Stimulated activated memory B cell treated with anti-CD40 and anti-IgM and Interleukin-4, amounts not matched to agents 10 μg/mL and 1 μg/mL and 100 μg/mL, for 72 hours (primary cell): ENCODE measurements at regions not wholly inside any gene's neighbourhood (a gene's known extent, or its start where the extent isn't known, plus 50 kb on each side); places are given as distances from the start of the nearest gene placed in this dataset.

ENCODE experiments used
- ATAC-seq: fragments of 150-1000 bp; cut with Tn5 transposase; 2 replicates; pipeline ENCODE4 v1.10.0; 2021
- H3K27ac Mint-ChIP-seq: one replicate; pipeline ENCODE4 v1.8.0; 2022; ENCODE audit warnings: mild to moderate bottlenecking, mixed read lengths
- H3K27me3 Mint-ChIP-seq: one replicate; pipeline ENCODE4 v1.8.0; 2022; ENCODE audit warnings: mixed read lengths
- H3K36me3 Mint-ChIP-seq: one replicate; pipeline ENCODE4 v1.8.0; 2022; ENCODE audit warnings: mixed read lengths
- H3K4me1 Mint-ChIP-seq: one replicate; pipeline ENCODE4 v1.8.0; 2022; ENCODE audit warnings: mixed read lengths
- H3K4me3 Mint-ChIP-seq: one replicate; pipeline ENCODE4 v1.8.0; 2022; ENCODE audit warnings: mild to moderate bottlenecking, moderate library complexity, mixed read lengths
- H3K9me3 Mint-ChIP-seq: one replicate; pipeline ENCODE4 v1.8.0; 2022; ENCODE audit warnings: mixed read lengths

DNA sequence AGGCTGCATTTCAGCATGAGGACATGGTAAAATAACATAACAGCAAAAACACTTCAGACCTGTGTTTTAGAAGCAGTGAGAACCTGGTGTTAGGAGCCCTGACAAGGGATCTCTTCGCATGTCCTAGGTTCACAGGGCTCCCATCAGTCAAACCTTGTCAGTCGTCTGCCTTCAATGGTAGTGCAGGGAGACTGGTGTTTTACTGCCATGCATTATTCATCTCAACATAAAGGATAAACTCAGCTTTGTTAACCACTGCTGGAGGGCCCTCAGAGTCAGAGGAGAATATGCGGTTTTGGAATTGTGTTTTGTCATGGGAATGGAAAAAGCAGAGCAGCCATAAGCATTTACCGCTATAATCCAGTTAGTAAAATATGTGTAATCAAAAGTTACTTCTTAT lies 275.9 kb upstream of the GCFC2 start:
- Mint-ChIP-seq H3K27ac (no peak overlapping the region), H3K27me3 (no peaks in the 10 kb centered on the region), H3K36me3 (no peaks in the 10 kb centered on the region), H3K4me1 (no peaks in the 10 kb centered on the region), H3K9me3 (peaks cover 2% of the 10 kb centered on the region), H3K4me3 (no peak overlapping the region)
- no peak for ATAC-seq

DNA sequence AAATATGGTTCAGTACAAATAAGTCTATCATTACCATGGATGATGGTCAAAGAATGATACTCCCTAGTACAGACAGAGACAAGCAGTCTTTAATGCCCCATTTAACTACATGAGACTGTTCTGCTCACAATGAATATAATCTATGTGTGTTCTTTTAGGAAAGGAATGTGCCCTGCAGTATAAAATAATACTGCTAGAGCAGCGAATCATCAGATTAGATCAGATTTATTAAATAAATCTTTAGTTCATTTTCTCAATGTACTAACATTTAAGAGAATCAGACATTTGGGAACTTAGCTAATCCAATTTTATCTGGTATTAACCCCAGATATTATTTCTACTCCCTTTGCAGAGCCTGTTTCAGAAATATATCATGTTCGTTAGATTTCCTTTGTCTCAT lies 272.0 kb upstream of the GCFC2 start:
- no peaks in the 10 kb centered on the region for H3K27me3 Mint-ChIP-seq
- H3K36me3 Mint-ChIP-seq, result no peaks in the 10 kb centered on the region
- no peak for ATAC-seq
- no peaks in the 10 kb centered on the region for H3K4me1 Mint-ChIP-seq
- H3K27ac Mint-ChIP-seq, result no peak overlapping the region
- H3K4me3 Mint-ChIP-seq, result no peak overlapping the region
- no peaks in the 10 kb centered on the region for H3K9me3 Mint-ChIP-seq

DNA sequence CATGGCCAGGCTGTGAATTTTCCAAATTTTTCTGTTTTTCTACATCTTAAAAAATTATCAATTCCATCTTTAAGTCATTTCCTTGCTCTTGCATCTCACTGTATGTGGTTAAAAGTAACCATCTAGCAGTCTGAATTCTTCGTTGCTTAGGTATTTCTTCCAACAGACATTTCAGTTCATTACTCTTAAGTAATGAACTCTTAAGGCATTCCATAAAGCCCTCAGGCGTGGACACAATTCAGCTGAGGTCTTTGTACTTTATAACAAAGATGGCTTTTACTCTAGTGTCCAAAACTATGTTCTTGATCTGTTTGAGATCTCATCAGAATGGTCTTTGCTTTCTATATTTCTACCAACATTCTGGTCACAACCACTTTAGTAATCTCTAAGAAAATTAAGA lies 253.9 kb upstream of the GCFC2 start:
- ATAC-seq, result no peak
- Mint-ChIP-seq H3K27ac (no peak overlapping the region), H3K27me3 (no peaks in the 10 kb centered on the region), H3K4me1 (no peaks in the 10 kb centered on the region), H3K36me3 (no peaks in the 10 kb centered on the region), H3K4me3 (no peak overlapping the region), H3K9me3 (peaks cover 3% of the 10 kb centered on the region)

DNA sequence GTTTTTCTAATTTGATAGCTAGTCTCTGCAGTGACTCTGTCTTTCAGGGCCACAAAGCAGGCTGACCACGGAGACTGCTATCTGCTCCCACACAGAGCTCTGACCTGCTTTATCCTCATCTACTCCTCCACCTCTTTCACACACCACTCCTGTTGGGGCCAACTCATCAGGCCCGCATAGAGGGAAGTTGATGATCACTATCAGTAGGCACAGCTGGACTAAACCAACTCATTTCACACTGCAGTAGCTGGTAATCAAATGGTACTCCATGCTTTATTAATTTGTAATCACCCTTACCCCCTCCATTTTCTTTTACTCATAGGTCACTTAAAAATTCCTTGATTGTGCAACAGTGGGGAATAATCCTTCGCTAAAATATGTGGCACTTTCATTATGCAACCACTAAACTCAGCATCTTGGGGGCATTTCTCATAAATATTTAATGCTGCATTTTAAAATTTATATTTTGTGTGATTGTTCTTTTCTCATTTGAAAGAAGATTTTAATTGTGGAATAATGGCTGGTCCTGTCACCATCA lies 249.8 kb upstream of the GCFC2 start:
- Mint-ChIP-seq H3K9me3 (peaks cover 1% of the 10 kb centered on the region), H3K27ac (no peak overlapping the region), H3K36me3 (no peaks in the 10 kb centered on the region)

DNA sequence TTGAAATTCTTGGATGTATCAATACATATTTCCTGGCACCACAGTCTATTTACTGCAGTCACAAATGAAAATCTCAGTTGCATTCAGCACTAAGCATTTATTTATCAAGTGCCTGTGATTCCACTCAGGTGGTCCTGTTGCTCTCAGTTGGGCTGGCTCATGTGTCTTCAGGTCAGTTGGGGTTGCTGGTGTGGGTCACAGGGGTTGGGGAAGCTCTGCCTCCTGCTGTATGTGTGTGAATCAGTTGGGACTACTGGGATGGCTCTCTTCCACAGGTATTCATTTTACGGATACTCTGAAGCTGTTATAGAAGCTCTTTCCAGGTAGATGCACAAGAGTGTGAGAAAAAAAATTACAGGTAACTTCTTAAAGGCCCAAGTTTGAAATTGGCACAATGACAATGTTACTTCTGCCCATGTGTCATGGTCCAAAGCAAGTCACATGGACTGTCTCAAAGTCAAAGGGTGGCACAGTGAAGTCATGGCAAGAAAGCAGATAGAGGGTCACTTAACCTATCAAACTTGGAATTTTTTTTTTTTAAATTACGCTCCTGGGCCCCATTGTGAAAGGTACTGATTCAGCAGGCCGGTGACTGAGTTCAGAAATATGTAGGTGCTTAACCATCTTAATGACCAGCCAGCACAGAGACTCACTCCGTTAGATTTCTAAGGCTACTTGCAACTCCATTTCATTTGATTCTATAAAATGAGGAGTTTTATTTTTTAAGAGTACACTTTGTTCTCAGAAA lies 249.2 kb upstream of the GCFC2 start:
- no peaks in the 10 kb centered on the region for H3K27me3 Mint-ChIP-seq
- H3K4me3 Mint-ChIP-seq, result no peak overlapping the region
- H3K36me3 Mint-ChIP-seq, result no peaks in the 10 kb centered on the region
- no peaks in the 10 kb centered on the region for H3K9me3 Mint-ChIP-seq
- no peak for ATAC-seq
- no peak overlapping the region for H3K27ac Mint-ChIP-seq
- H3K4me1 Mint-ChIP-seq, result no peaks in the 10 kb centered on the region

More for the DNA sequence above, 249.8 kb upstream of the GCFC2 start:
- no peak for ATAC-seq
- no peak overlapping the region for H3K4me3 Mint-ChIP-seq
- no peaks in the 10 kb centered on the region for H3K4me1 Mint-ChIP-seq
- no peaks in the 10 kb centered on the region for H3K27me3 Mint-ChIP-seq

DNA sequence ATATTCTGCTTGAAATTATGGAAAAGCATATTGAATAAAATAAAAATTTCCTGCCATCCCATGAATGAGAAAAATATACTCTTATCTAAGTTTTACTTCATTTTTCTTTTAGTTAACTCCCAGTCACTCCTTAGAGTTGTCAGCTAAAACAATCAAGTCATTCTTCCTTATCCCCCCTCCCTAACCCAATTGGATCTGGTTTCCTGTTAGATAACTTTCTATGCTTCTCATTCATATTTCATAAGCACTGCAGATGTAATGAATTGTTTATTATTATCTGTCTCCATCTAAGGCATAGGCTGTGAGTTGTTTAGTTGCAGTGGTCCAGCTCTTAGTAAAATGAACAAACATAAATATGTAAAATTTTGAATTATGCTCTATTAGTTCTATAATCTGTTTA lies 244.0 kb upstream of the GCFC2 start:
- ATAC-seq, result no peak
- Mint-ChIP-seq H3K27ac (no peak overlapping the region), H3K27me3 (no peaks in the 10 kb centered on the region), H3K4me3 (no peak overlapping the region), H3K9me3 (no peaks in the 10 kb centered on the region), H3K4me1 (no peaks in the 10 kb centered on the region), H3K36me3 (no peaks in the 10 kb centered on the region)

DNA sequence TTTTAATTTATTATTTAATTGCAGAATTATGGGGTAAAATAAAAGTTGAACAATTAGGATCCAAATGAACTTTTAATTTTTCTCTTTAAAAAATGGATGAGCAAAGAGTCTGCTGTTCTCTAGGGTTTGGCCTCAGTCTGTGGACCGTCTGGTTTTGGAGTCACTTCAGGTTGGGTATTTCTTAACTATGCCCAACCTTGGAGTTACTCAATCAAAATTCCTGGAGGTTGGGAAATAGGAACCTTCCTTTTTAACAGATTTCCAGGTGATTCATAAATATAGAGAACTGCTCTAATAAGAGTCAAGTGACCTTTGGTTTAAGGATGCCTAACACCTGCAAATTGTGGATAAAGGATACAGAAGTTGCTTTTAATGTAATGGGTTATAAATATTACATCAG lies 241.5 kb upstream of the GCFC2 start:
- Mint-ChIP-seq H3K27ac (no peak overlapping the region), H3K4me3 (no peak overlapping the region), H3K9me3 (peaks cover 5% of the 10 kb centered on the region), H3K27me3 (no peaks in the 10 kb centered on the region), H3K4me1 (no peaks in the 10 kb centered on the region), H3K36me3 (no peaks in the 10 kb centered on the region)
- ATAC-seq, result no peak

DNA sequence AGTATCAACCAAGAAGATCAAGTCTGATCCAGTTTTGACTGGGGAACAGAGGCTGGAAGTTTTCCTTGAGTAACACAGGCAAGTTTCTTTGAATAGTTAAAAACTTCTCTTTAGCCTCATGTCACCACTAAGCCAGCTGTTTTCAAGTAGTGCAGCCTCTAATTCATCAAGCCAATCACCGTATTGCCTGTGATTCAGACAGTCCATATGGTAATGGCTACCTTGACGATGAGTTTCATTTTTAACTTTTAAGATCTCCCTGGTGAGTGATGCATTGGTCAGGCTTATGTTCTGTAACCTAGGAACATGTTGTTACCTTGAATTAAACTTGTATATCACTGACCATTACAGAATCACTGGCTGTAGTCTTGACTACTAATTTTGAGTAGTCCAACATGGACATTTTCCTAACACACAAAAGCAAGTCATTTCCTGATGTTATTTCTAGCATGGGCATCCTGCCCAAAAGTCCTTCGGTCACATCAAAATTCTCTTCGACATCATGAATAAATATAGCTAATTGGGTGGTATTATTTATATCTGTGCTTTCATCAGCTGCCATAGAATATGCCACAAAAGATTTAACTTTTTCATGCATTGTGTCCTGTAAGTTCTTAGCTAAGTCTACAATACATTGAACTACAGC lies 238.8 kb upstream of the GCFC2 start:
- no peaks in the 10 kb centered on the region for H3K36me3 Mint-ChIP-seq
- no peaks in the 10 kb centered on the region for H3K4me1 Mint-ChIP-seq
- peaks cover 5% of the 10 kb centered on the region for H3K9me3 Mint-ChIP-seq
- ATAC-seq, result no peak
- no peaks in the 10 kb centered on the region for H3K27me3 Mint-ChIP-seq
- no peak overlapping the region for H3K4me3 Mint-ChIP-seq
- no peak overlapping the region for H3K27ac Mint-ChIP-seq

DNA sequence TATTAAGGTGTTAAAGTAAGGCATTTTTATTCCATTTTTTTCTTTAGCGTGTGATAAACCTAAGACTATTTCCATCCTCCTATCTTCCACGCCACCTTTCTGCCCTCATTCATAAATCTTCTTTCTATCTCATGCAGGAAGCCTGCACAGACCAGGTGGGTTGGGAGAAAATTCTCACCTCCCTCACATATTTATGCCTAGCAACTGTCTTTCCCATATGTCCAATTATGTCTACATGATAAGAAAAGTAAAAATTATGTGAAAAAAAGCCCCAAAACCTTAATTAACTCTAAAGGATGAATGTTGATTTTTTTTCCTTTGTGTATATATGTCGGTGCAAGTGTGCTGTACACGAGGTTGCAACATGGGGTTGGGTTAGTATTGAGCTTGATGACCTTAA lies 225.6 kb upstream of the GCFC2 start:
- ATAC-seq, result no peak
- H3K27me3 Mint-ChIP-seq, result no peaks in the 10 kb centered on the region
- H3K27ac Mint-ChIP-seq, result no peak overlapping the region
- H3K36me3 Mint-ChIP-seq, result no peaks in the 10 kb centered on the region
- H3K9me3 Mint-ChIP-seq, result peaks cover 7% of the 10 kb centered on the region
- H3K4me3 Mint-ChIP-seq, result no peak overlapping the region
- H3K4me1 Mint-ChIP-seq, result no peaks in the 10 kb centered on the region

DNA sequence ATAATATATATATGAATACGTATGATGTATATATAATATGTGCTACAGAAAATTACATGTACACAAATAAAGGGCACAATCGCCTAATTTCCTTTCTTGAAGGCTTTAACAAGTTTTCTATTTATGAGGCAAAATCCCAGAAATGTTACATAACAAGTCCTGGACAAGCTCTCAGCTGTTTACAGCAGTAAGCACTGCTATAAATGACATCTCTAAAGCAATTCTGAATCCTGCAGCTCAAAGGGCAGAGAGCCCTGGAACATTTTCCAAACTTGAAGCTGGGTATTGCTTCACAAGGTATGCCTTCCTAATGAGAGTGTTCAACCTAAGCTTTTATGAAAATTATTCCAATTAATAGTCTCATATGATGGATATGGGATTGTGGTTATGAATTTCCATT lies 222.3 kb upstream of the GCFC2 start:
- Mint-ChIP-seq H3K4me3 (no peak overlapping the region), H3K9me3 (peaks cover 6% of the 10 kb centered on the region), H3K27me3 (no peaks in the 10 kb centered on the region), H3K27ac (no peak overlapping the region), H3K4me1 (no peaks in the 10 kb centered on the region), H3K36me3 (no peaks in the 10 kb centered on the region)
- no peak for ATAC-seq

DNA sequence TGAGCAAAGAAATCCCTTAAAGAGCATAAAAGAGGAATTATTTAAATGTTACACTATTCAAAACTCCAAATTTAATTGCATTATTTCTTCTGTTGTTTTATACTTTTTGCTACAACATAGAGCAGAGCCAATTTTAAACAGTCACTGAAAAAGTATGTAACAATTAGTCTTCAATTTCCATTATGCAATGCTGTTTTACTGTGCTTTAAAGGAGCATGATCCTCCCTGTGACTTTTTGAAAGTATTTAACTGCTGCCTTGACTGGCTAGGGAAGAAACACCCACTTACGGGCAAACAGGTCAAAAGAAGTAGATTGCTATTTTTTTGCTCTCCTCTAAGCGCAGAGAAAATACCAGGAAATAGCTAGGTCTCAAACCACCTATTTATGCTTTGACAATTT lies 217.4 kb upstream of the GCFC2 start:
- no peak overlapping the region for H3K4me3 Mint-ChIP-seq
- H3K27ac Mint-ChIP-seq, result no peak overlapping the region
- no peaks in the 10 kb centered on the region for H3K27me3 Mint-ChIP-seq
- H3K36me3 Mint-ChIP-seq, result no peaks in the 10 kb centered on the region
- peaks cover 3% of the 10 kb centered on the region for H3K9me3 Mint-ChIP-seq
- ATAC-seq, result no peak
- no peaks in the 10 kb centered on the region for H3K4me1 Mint-ChIP-seq

DNA sequence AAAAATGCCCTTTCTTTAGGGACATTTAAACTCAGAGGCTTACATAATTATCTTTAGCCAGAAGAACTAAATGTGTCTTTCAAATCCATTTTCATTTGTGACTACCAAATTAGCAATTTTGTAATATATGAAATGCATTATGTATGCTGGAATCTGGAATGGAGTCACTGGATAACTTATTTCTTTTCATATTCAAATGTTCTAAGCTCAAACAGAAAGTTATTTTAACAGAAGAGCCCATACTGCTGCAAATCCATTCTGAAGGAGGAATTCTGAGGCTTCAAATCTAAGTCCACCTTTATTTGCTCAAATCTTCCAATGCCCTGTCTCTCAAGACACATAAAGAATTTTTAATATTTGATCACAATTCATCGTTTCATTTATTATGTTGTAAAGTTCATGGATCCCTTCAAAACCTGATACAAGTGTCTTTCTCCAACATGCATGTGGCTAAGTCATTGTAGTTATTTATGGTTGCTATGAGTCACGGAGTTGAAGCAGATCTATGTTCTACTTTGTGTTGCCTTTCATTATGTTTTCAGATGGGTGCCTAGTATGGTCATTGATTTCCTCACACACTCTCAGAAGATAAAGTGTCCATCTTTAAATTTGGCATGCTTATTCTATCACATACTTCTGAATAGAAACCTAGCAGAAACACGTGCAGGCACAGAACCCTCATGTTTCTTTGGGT lies 214.8 kb upstream of the GCFC2 start:
- Mint-ChIP-seq H3K36me3 (no peaks in the 10 kb centered on the region), H3K27ac (no peak overlapping the region)

DNA sequence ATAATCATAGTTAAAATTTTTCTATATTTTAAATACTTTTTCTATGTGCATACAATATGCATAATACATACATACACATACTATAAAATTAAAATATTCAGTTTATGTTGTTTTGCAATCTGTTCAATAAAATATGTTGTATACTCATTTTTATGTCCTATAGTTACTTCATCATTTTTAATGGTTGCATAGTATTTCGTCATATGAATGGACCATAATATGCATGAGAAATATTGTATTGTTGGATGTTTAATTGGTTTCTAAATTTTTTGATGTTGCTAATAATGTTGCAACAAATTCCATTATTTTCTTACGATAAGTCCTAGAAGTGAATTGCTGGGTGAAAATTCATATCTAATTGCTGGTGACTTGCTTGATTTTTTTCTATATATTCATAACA lies 211.5 kb upstream of the GCFC2 start:
- H3K27ac Mint-ChIP-seq, result no peak overlapping the region
- no peaks in the 10 kb centered on the region for H3K9me3 Mint-ChIP-seq
- H3K4me3 Mint-ChIP-seq, result no peak overlapping the region
- ATAC-seq, result no peak
- no peaks in the 10 kb centered on the region for H3K4me1 Mint-ChIP-seq
- no peaks in the 10 kb centered on the region for H3K27me3 Mint-ChIP-seq
- no peaks in the 10 kb centered on the region for H3K36me3 Mint-ChIP-seq

More for the DNA sequence above, 214.8 kb upstream of the GCFC2 start:
- Mint-ChIP-seq H3K9me3 (peaks cover 3% of the 10 kb centered on the region), H3K4me3 (no peak overlapping the region), H3K27me3 (no peaks in the 10 kb centered on the region), H3K4me1 (no peaks in the 10 kb centered on the region)
- no peak for ATAC-seq

DNA sequence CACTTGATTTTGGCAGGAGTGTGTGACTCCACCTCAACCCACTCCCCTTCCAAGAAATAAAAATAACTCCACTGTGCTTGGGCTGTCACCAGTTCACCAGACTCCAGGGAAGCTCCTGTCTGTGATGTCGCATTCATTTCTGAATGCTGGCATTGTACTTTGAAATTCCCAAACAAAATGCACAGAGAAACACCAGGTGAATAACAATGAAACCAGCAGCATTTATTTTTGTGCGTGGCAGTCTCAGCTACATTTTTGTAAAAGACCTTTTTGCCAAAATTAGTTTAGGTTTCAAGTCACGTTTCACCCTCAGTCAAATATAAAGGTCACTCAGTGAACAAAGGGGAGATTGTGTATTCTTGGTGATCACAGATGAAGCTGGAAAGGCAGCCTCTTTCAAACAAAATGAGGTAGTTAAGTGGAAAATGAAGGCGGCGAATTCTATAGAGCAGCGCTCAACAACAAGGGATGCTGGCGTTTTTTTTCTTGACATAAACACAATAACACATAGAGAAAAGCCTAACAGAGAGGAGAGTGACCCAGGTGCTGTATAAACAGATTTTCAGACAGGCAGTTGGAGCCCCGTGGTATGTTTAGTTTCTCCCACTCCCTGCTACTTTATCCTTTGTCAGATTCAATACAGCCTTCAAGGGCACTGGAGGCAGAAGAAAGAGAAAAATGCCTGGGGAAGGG lies 210.3 kb upstream of the GCFC2 start:
- H3K9me3 Mint-ChIP-seq, result no peaks in the 10 kb centered on the region
- ATAC-seq, result no peak
- no peaks in the 10 kb centered on the region for H3K4me1 Mint-ChIP-seq
- no peak overlapping the region for H3K27ac Mint-ChIP-seq
- H3K36me3 Mint-ChIP-seq, result no peaks in the 10 kb centered on the region
- no peak overlapping the region for H3K4me3 Mint-ChIP-seq
- no peaks in the 10 kb centered on the region for H3K27me3 Mint-ChIP-seq

DNA sequence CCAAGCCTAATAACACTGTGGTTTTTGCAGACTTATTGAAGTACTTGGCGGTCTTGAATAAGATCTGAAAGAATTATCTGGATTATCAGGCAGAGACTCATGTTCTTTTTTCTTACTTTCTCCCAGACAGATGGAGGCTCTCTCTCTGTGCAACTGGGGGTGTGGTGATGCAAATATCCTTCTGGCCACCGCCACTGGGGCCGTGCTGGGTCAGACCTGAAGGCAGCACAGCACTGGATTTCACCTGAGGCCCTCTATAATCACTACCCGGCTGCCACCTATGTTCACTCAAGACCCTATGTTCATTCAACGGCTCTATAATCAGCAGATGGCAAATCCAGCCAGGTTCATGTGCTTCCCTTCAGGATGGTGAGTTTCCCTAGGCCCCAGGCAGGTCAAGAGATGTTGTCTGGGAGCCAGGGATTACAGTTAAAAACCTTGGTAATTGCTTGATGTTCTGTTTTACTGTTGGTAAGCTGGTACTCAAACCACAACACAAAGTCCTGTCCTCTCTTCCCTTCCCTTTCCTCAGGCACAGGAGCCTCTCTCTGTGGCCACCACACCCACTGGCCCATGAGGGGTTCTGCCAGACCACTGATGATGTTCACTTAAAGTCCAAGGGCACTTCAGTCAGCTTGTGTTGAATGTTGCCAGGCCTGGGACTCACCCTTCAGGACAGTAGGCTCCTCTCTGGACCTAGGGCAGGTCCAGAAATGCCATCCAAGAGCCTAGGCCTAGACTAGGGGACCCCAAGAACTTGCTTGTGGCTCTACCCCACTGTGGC lies 205.3 kb upstream of the GCFC2 start:
- H3K36me3 Mint-ChIP-seq, result no peaks in the 10 kb centered on the region
- no peaks in the 10 kb centered on the region for H3K27me3 Mint-ChIP-seq
- H3K4me3 Mint-ChIP-seq, result no peak overlapping the region
- ATAC-seq, result no peak
- peaks cover 4% of the 10 kb centered on the region for H3K9me3 Mint-ChIP-seq
- H3K4me1 Mint-ChIP-seq, result no peaks in the 10 kb centered on the region
- H3K27ac Mint-ChIP-seq, result no peak overlapping the region
